Keratinocyte (primary cell): ENCODE measurements at regions not wholly inside any gene's neighbourhood (a gene's known extent, or its start where the extent isn't known, plus 50 kb on each side); places are given as distances from the start of the nearest gene placed in this dataset.
"Not testable (repeated sequence)": the region's sequence is repeated elsewhere in the genome, so short reads cannot be mapped to it uniquely, and the experiment has no call there.

Experiments
- DNase-seq: peaks from one replicate; pipeline ENCODE4 v3.0.0-alpha.2; 2011; ENCODE audit warnings: low read depth, missing footprints, low spot score
- FAIRE-seq: peaks from 2 replicates; lab custom pipeline; 2011; peaks lifted over from hg19 to GRCh38; lab: Jason Lieb, UNC
- H2AFZ ChIP-seq: 2 replicates; pipeline ENCODE4 v1.6.0; 2012; ENCODE audit warnings: low read length, control low read depth, inconsistent platforms; ENCODE audit not compliant: control insufficient read depth
- H3K27ac ChIP-seq: 2 replicates; pipeline ENCODE4 v1.5.1; 2011; ENCODE audit warnings: low read length; ENCODE audit not compliant: control insufficient read depth, insufficient read depth
- H3K27me3 ChIP-seq: 3 replicates; pipeline ENCODE4 v1.6.0; 2011; ENCODE audit warnings: low read length; ENCODE audit not compliant: control insufficient read depth, insufficient read depth; ENCODE audit errors: extremely low read depth
- H3K36me3 ChIP-seq, 2 experiments: 2 replicates in 1 of 2; 3 replicates in 1 of 2; pipeline ENCODE4 v1.5.1; 2011; ENCODE audit warnings: low read length in 2 of 2, mild to moderate bottlenecking in 1 of 2; ENCODE audit not compliant: control insufficient read depth in 2 of 2, insufficient read depth in 2 of 2; ENCODE audit errors: extremely low read depth in 1 of 2
- H3K4me1 ChIP-seq: 3 replicates; pipeline ENCODE4 v1.5.1; 2011; ENCODE audit warnings: low read length; ENCODE audit not compliant: control insufficient read depth, insufficient read depth; ENCODE audit errors: extremely low read depth
- H3K4me2 ChIP-seq: 3 replicates; pipeline ENCODE4 v1.6.0; 2011; ENCODE audit warnings: low read depth, low read length; ENCODE audit not compliant: control insufficient read depth, insufficient read depth; ENCODE audit errors: extremely low read depth
- H3K4me3 ChIP-seq, 3 experiments: fragments of 200-600 bp in 1 of 3; sonication (generic) in 1 of 3; 2 replicates in 2 of 3; 3 replicates in 1 of 3; pipeline ENCODE4 v1.5.1; 2011 to 2016; ENCODE audit warnings: low read length in 3 of 3, mild to moderate bottlenecking in 3 of 3, control low read depth in 2 of 3, inconsistent platforms in 1 of 3, low read depth in 1 of 3, mixed read lengths in 1 of 3, mixed run types in 1 of 3, moderate library complexity in 1 of 3; ENCODE audit not compliant: control insufficient read depth in 2 of 3, insufficient read depth in 2 of 3; ENCODE audit errors: extremely low read depth in 1 of 3
- H3K79me2 ChIP-seq: 2 replicates; pipeline ENCODE4 v1.6.0; 2012; ENCODE audit warnings: low read length; ENCODE audit not compliant: control insufficient read depth, insufficient read depth
- H3K9ac ChIP-seq: 3 replicates; pipeline ENCODE4 v1.6.0; 2011; ENCODE audit warnings: low read length; ENCODE audit not compliant: control insufficient read depth, insufficient read depth; ENCODE audit errors: extremely low read depth
- H3K9me1 ChIP-seq: 3 replicates; pipeline ENCODE4 v1.6.0; 2011; ENCODE audit warnings: low read length; ENCODE audit not compliant: control insufficient read depth, insufficient read depth; ENCODE audit errors: extremely low read depth
- H3K9me3 ChIP-seq: 2 replicates; pipeline ENCODE4 v1.5.1; 2012; ENCODE audit warnings: low read depth, low read length; ENCODE audit not compliant: control insufficient read depth
- H4K20me1 ChIP-seq: 3 replicates; pipeline ENCODE4 v1.6.0; 2011; ENCODE audit warnings: low read length; ENCODE audit not compliant: control insufficient read depth, insufficient read depth; ENCODE audit errors: extremely low read depth
- CTCF ChIP-seq, 3 experiments: IDR thresholded peaks in 1 of 3; conservative IDR thresholded peaks in 1 of 3; optimal IDR thresholded peaks in 1 of 3; 2 replicates in 2 of 3; 3 replicates in 1 of 3; pipeline versions ENCODE3 to v1.5.1; 2011; ENCODE audit warnings: low read length in 3 of 3, mild to moderate bottlenecking in 3 of 3, moderate library complexity in 2 of 3, control low read depth in 1 of 3, inconsistent platforms in 1 of 3; ENCODE audit not compliant: insufficient read depth in 2 of 3; ENCODE audit errors: extremely low read depth in 1 of 3
- EZH2 ChIP-seq: IDR thresholded peaks from one replicate; pipeline ENCODE4 v1.6.1; 2012; ENCODE audit warnings: inconsistent platforms, mild to moderate bottlenecking, low read length, moderate library complexity
- dilution Hi-C: fragments of 300-500 bp; cut with MboI; formaldehyde crosslinking; loops from one replicate; pipeline ENCODE4 v1.7.0; 2020; ENCODE audit warnings: low sequenced_read_pairs; ENCODE audit not compliant: extremely low pct_ligation_motif_present

DNA sequence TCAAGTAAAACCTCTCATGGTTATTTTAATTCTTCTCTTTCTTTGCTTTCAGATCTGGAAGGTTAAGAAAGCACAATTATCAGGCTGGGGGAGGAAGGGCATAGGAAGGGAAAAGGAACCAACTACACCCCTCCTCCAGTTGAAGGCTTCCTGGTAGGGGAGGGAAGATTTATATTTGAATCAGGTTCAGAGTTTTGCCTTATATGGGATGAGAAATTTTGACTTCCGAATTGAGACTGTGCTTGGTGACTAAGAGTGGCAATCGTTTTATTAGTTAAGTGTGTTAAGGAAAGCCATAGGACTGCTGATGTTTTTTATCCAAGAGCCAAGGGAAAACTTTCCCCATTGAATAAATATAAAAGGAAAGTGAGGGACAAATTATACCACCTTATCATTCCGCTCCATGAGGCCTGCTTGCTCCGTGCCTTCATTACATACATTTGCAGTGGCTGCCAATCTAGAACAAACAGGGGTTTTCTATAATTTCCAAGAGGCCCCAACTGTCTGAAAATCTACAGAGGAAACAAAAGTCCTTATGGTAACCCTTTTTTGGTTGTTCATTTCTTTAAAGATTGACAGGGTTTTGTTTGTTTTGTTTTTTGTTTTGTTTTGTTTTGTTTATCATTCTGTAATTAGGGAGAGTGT is 115.7 kb upstream of the EPB41L4A start:
- Histone ChIP-seq H4K20me1 (no peaks in the 10 kb centered on the region), H3K36me3 (no peaks in the 10 kb centered on the region), H3K9me3 (no peaks in the 10 kb centered on the region), H3K27me3 (peaks cover 4% of the 10 kb centered on the region), H3K4me2 (no peak overlapping the region), H3K27ac (no peak overlapping the region), H3K9ac (no peak overlapping the region), H3K4me1 (no peaks in the 10 kb centered on the region), H3K79me2 (no peaks in the 10 kb centered on the region), H3K4me3 (no peak overlapping the region), H3K9me1 (no peaks in the 10 kb centered on the region), H2AFZ (no peak overlapping the region)
- no peak for TF ChIP-seq EZH2
- dilution Hi-C loops, result loop anchor here (25.0 kb wide), 1 partner anchor 228 kb away; no protein-coding TSS in a partner anchor
- DNase-seq (no peak), FAIRE-seq (no peak)

DNA sequence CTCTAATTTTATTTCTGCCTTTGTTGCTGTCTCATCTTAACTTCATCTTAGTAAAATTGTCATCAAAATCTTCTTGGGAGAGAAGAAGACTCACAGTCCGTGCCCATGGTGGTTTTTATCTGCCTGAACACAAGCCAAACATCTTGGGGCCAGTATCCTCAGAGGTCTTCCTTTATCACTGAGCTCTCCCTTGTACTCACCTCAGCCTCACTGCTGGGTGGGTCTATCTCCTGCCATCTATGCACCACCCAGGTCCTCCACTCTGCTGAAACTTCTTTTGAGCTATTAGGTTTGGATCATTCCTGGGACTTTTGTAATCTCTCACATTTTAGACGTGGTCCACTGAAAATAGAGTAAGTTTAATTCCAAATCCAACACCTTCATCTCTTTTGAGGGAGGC is 116.3 kb upstream of the EPB41L4A start:
- no peaks in the 10 kb centered on the region for H4K20me1 ChIP-seq
- no peak for TF ChIP-seq EZH2
- no peak for TF ChIP-seq CTCF (optimal IDR thresholded peaks at IDR 0.05 in 1 of 3, IDR thresholded peaks at IDR 0.05 in 1 of 3, conservative IDR thresholded peaks at IDR 0.05 in 1 of 3; ENCODE audit: extremely low read depth in 1 of 3, insufficient read depth in 2 of 3, low read length in 3 of 3)
- H3K79me2 ChIP-seq, result no peaks in the 10 kb centered on the region
- no peaks in the 10 kb centered on the region for H3K4me1 ChIP-seq
- H3K4me2 ChIP-seq, result no peak overlapping the region
- no peak overlapping the region for H3K4me3 ChIP-seq
- H3K27me3 ChIP-seq, result peaks cover 4% of the 10 kb centered on the region
- no peak overlapping the region for H2AFZ ChIP-seq
- no peak overlapping the region for H3K27ac ChIP-seq
- no peaks in the 10 kb centered on the region for H3K9me3 ChIP-seq
- dilution Hi-C loops, result loop anchor here (25.0 kb wide), 1 partner anchor 227 kb away; no protein-coding TSS in a partner anchor
- H3K9me1 ChIP-seq, result no peaks in the 10 kb centered on the region
- no peak overlapping the region for H3K9ac ChIP-seq
- no peak for FAIRE-seq
- H3K36me3 ChIP-seq, result no peaks in the 10 kb centered on the region
- DNase-seq, result no peak

GRCh38 chr5:112544558-112544957 is 125.5 kb upstream of the EPB41L4A start:
- DNase-seq, H3K9me1 ChIP-seq, H4K20me1 ChIP-seq, H3K36me3 ChIP-seq, FAIRE-seq, H3K79me2 ChIP-seq, H2AFZ ChIP-seq, H3K9me3 ChIP-seq, H3K4me3 ChIP-seq, H3K4me1 ChIP-seq, H3K27me3 ChIP-seq, H3K4me2 ChIP-seq, H3K9ac ChIP-seq, H3K27ac ChIP-seq: not testable (repeated sequence)
- dilution Hi-C loops, result loop anchor here (25.0 kb wide), 1 partner anchor 218 kb away; no protein-coding TSS in a partner anchor
